ENCODE measurements at regions not wholly inside any gene's neighbourhood (a gene's known extent, or its start where the extent isn't known, plus 50 kb on each side); places are given as distances from the start of the nearest gene placed in this dataset.

- DNase-seq (ENCODE audit: low read depth, low spot score): no peak
- no peak overlapping the region for H3K4me3 ChIP-seq (ENCODE audit: low read depth, low read length)
- POLR2A ChIA-PET: no interaction called here
- CTCF ChIA-PET: no interaction called here
- no peak for TF ChIP-seq CTCF (IDR thresholded peaks at IDR 0.05; ENCODE audit: insufficient read depth, low read length, missing control alignments)
Measured at GRCh38 chr2:194176134-194176533, 1480.9 kb upstream of the SLC39A10 start.

DNA sequence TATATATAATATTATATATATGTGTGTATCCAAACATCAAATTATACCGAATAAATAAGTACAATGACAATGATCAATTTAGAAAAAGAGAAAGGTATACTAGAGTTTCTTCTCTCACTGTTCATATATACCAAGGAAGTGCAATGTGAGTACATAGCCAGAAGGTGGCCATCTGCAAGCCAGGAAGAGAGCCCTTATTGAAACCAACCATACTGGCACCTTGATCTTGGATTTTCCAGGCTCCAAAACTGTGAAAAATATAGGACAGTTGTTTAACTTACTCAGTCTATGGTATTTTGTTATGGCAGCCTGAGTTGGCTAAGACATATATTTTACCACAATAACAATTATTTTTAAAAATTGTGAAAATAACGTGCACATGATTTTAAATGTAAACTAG is 1490.2 kb upstream of the SLC39A10 start:
- TF ChIP-seq CTCF (IDR thresholded peaks at IDR 0.05; ENCODE audit: insufficient read depth, low read length, missing control alignments): peak; percentile 38
- CTCF ChIA-PET: interaction anchor here (1.0 to 1.3 kb wide), 2 partner anchors 21 to 1153 kb away, joined by 3 read pairs; no protein-coding TSS in a partner anchor
- POLR2A ChIA-PET: no interaction called here
- no peak for DNase-seq (ENCODE audit: low read depth, low spot score)
- H3K4me3 ChIP-seq (ENCODE audit: low read depth, low read length): no peak overlapping the region

DNA sequence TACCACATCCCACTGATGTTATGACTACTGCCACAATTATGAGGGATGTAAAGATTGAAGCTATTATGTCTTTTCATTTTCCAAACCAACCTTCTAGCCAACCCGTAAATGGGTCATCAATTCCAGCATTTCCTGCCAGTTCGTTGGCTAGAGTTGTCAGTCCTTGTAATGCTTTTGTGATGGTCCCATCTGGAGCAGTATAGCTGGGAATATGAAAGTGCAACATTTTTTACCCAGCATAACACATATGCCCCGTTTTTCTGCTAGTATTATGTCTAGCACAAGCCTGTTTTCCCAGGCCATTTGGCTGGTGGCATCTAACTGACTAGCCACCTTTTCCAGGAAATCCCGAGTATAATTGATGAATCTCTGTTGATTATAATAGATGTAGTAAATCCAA is 1501.6 kb upstream of the SLC39A10 start:
- CTCF ChIA-PET: no interaction called here
- H3K4me3 ChIP-seq (ENCODE audit: low read depth, low read length): no peak overlapping the region
- no peak for TF ChIP-seq CTCF (IDR thresholded peaks at IDR 0.05; ENCODE audit: insufficient read depth, low read length, missing control alignments)
- POLR2A ChIA-PET: no interaction called here
- DNase-seq (ENCODE audit: low read depth, low spot score): no peak

GRCh38 chr2:194151231-194151630 is 1505.8 kb upstream of the SLC39A10 start:
- DNase-seq (ENCODE audit: low read depth, low spot score): no peak
- POLR2A ChIA-PET: no interaction called here
- CTCF ChIA-PET: no interaction called here
- H3K4me3 ChIP-seq (ENCODE audit: low read depth, low read length): no peak overlapping the region
- no peak for TF ChIP-seq CTCF (IDR thresholded peaks at IDR 0.05; ENCODE audit: insufficient read depth, low read length, missing control alignments)

GRCh38 chr2:194135463-194135862 is 1521.6 kb upstream of the SLC39A10 start:
- no peak for DNase-seq (ENCODE audit: low read depth, low spot score)

DNA sequence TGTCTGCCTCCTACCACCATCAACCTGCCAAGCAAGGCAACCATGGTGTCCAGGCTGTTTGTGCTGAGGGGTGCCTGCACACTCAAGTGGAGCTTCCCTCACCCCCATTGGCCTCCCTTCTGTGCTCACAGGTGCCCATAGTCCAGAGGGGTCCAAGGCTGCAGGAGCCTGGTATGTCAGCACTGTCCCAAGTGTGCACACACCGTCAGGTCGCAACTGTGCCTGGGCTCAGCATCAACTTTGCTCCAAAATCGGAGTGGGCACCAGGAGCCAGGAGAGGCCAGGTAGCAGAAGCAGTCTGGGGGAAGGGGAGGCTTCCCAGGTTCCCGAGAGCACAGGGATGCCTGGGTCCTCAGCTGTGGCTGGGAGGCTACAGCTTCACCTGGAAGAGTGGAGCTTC is 1528.2 kb upstream of the SLC39A10 start:
- no peak overlapping the region for H3K4me3 ChIP-seq (ENCODE audit: low read depth, low read length)
- CTCF ChIA-PET: no interaction called here
- no peak for TF ChIP-seq CTCF (IDR thresholded peaks at IDR 0.05; ENCODE audit: insufficient read depth, low read length, missing control alignments)
- POLR2A ChIA-PET: no interaction called here
- DNase-seq (ENCODE audit: low read depth, low spot score): no peak

More at GRCh38 chr2:194135463-194135862, 1521.6 kb upstream of the SLC39A10 start:
- TF ChIP-seq CTCF (IDR thresholded peaks at IDR 0.05; ENCODE audit: insufficient read depth, low read length, missing control alignments): no peak
- ChIA-PET CTCF (no interaction called here), POLR2A (no interaction called here)
- no peak overlapping the region for H3K4me3 ChIP-seq (ENCODE audit: low read depth, low read length)

Data from AG04449 (cell line).